K562 (cell line): ENCODE measurements at regions not wholly inside any gene's neighbourhood (a gene's known extent, or its start where the extent isn't known, plus 50 kb on each side); places are given as distances from the start of the nearest gene placed in this dataset.
"Not testable (repeated sequence)": the region's sequence is repeated elsewhere in the genome, so short reads cannot be mapped to it uniquely, and the experiment has no call there.

ENCODE experiments used
- FOSL1 ChIP-seq: fragments of 200-800 bp; sonication (Bioruptor generic); conservative IDR thresholded peaks from 2 replicates; pipeline ENCODE4 v1.6.1; 2016; ENCODE audit warnings: missing genetic modification characterization, missing compliant biosample characterization
- GTF2A2 ChIP-seq: IDR thresholded peaks from 2 replicates; pipeline ENCODE4 v1.6.1; 2016; ENCODE audit warnings: mild to moderate bottlenecking, missing genetic modification characterization, missing compliant biosample characterization
- MAFF ChIP-seq: IDR thresholded peaks from 2 replicates; pipeline ENCODE4 v1.6.1; 2012; ENCODE audit warnings: low read length, improper control_type of control experiment
- MYNN ChIP-seq, 2 experiments: sonication (generic); formaldehyde crosslinking in 1 of 2; IDR thresholded peaks; 2 replicates each; pipeline versions ENCODE4 v1.5.0 to v1.6.1; 2016 to 2020; ENCODE audit warnings: antibody characterized with exemption in 1 of 2, missing genetic modification reagents in 1 of 2
- NR2C2 ChIP-seq, 2 experiments: fragments of 200-800 bp in 1 of 2; sonication (Bioruptor generic) in 1 of 2; sonication (generic) in 1 of 2; formaldehyde crosslinking in 1 of 2; IDR thresholded peaks; 2 replicates each; pipeline versions ENCODE4 v1.6.1 to v1.8.0; 2016 to 2022; ENCODE audit warnings: mild to moderate bottlenecking in 1 of 2, missing compliant biosample characterization in 1 of 2, missing genetic modification characterization in 1 of 2, missing genetic modification reagents in 1 of 2
- PBX2 ChIP-seq, 2 experiments: IDR thresholded peaks in 1 of 2; conservative IDR thresholded peaks in 1 of 2; 2 replicates each; pipeline ENCODE4 v1.6.1; 2016; ENCODE audit warnings: low read depth in 2 of 2, mild to moderate bottlenecking in 1 of 2, missing compliant biosample characterization in 1 of 2, missing genetic modification characterization in 1 of 2, moderate library complexity in 1 of 2
- PTRF ChIP-seq: fragments of 450-650 bp; IDR thresholded peaks from 2 replicates; pipeline ENCODE4 v1.6.1; 2016; ENCODE audit warnings: mild to moderate bottlenecking, missing genetic modification characterization, missing compliant biosample characterization
- TAL1 ChIP-seq: fragments of 450-650 bp; IDR thresholded peaks from 2 replicates; pipeline ENCODE4 v1.6.1; 2016; ENCODE audit warnings: mild to moderate bottlenecking
- TSHZ1 ChIP-seq: fragments of 250-450 bp; sonication (Bioruptor Pico); IDR thresholded peaks from 2 replicates; pipeline ENCODE4 v1.4.0; 2020; ENCODE audit warnings: mild to moderate bottlenecking, moderate library complexity
- ZNF318 ChIP-seq, 2 experiments: fragments of 450-650 bp; IDR thresholded peaks; 2 replicates each; pipeline ENCODE4 v1.6.1; 2016; ENCODE audit warnings: mild to moderate bottlenecking in 2 of 2, borderline replicate concordance in 1 of 2, low read depth in 1 of 2, moderate library complexity in 1 of 2

GRCh38 chr15:87668768-87669564 lies 587.6 kb downstream of the NTRK3 start (continued):
- TF ChIP-seq ZNF318 (IDR thresholded peaks at IDR 0.05; ENCODE audit: borderline replicate concordance in 1 of 2, low read depth in 1 of 2) (peak in 1 of 2 experiments; percentile 77; a peak in 1 of 4 replicates), MAFF (peak; percentile 8; the same call in 1 of the 2 replicates), NR2C2 (tag; IDR thresholded peaks at IDR 0.05) (0 out of 2 replicates have a peak, but pooled peaks have one; percentile 32), TAL1 (0 out of 2 replicates have a peak, but pooled peaks have one; percentile 18), MYNN (IDR thresholded peaks at IDR 0.05) (peak; percentile 50; the same call in 1 of the 2 replicates), GTF2A2 (tag) (peak; percentile 59), PTRF (tag) (peak; percentile 81), PBX2 (tag; conservative IDR thresholded peaks at IDR 0.05; ENCODE audit: low read depth) (peak; percentile 42; the same call in 1 of the 2 replicates), FOSL1 (tag) (peak; percentile 90), TSHZ1 (CRISPR knock-in tag) (0 out of 2 replicates have a peak, but pooled peaks have one; percentile 40)
- not testable (repeated sequence) for TF ChIP-seq NR2C2 (CRISPR knock-in tag; IDR thresholded peaks at IDR 0.05); MYNN (CRISPR knock-in tag; IDR thresholded peaks at IDR 0.05); PBX2 (CRISPR knock-in tag; IDR thresholded peaks at IDR 0.05; ENCODE audit: low read depth)
